IgD-negative memory B cell (primary cell): ENCODE measurements at regions not wholly inside any gene's neighbourhood (a gene's known extent, or its start where the extent isn't known, plus 50 kb on each side); places are given as distances from the start of the nearest gene placed in this dataset.

Source experiments
- H3K27ac Mint-ChIP-seq, 3 donors: one replicate each; pipeline ENCODE4 v1.8.0; 2020 to 2022; ENCODE audit warnings: mild to moderate bottlenecking in 3 of 3, mixed read lengths in 3 of 3, moderate library complexity in 1 of 3
- H3K27me3 Mint-ChIP-seq: one replicate; pipeline ENCODE4 v1.8.0; 2021; ENCODE audit warnings: mixed read lengths
- H3K36me3 Mint-ChIP-seq: one replicate; pipeline ENCODE4 v1.8.0; 2020; ENCODE audit warnings: mild to moderate bottlenecking, mixed read lengths
- H3K4me1 Mint-ChIP-seq, 3 donors: one replicate each; pipeline ENCODE4 v1.8.0; 2020 to 2022; ENCODE audit warnings: mixed read lengths in 3 of 3, mild to moderate bottlenecking in 1 of 3
- H3K4me3 Mint-ChIP-seq, 4 donors: one replicate each; pipeline ENCODE4 v1.8.0; 2020 to 2022; ENCODE audit warnings: mild to moderate bottlenecking in 4 of 4, mixed read lengths in 4 of 4, moderate library complexity in 3 of 4
- H3K9me3 Mint-ChIP-seq, 3 donors: one replicate each; pipeline ENCODE4 v1.8.0; 2020 to 2021; ENCODE audit warnings: mixed read lengths in 3 of 3, mild to moderate bottlenecking in 1 of 3

- H3K36me3 Mint-ChIP-seq, result no peaks in the 10 kb centered on the region
- no peak overlapping the region for H3K27ac Mint-ChIP-seq
- H3K27me3 Mint-ChIP-seq, result no peaks in the 10 kb centered on the region
- peaks cover 0 to 2% (median 0%) of the 10 kb centered on the region in 3 donors for H3K9me3 Mint-ChIP-seq
- H3K4me1 Mint-ChIP-seq, result no peaks in the 10 kb centered on the region
- no peak overlapping the region for H3K4me3 Mint-ChIP-seq
Measured at GRCh38 chr13:80486402-80486801, 145.5 kb upstream of the SPRY2 start.

GRCh38 chr13:80483157-80483556, 142.2 kb upstream of the SPRY2 start:
- H3K27me3 Mint-ChIP-seq, result no peaks in the 10 kb centered on the region
- no peak overlapping the region for H3K27ac Mint-ChIP-seq
- H3K4me3 Mint-ChIP-seq, result no peak overlapping the region
- H3K9me3 Mint-ChIP-seq, result peaks cover 0 to 4% (median 0%) of the 10 kb centered on the region in 3 donors
- no peaks in the 10 kb centered on the region for H3K4me1 Mint-ChIP-seq
- H3K36me3 Mint-ChIP-seq, result no peaks in the 10 kb centered on the region

- no peaks in the 10 kb centered on the region for H3K36me3 Mint-ChIP-seq
- no peaks in the 10 kb centered on the region for H3K27me3 Mint-ChIP-seq
- no peaks in the 10 kb centered on the region for H3K4me1 Mint-ChIP-seq
- no peak overlapping the region for H3K27ac Mint-ChIP-seq
- peaks cover 0 to 2% (median 0%) of the 10 kb centered on the region in 3 donors for H3K9me3 Mint-ChIP-seq
- no peak overlapping the region for H3K4me3 Mint-ChIP-seq
Measured at GRCh38 chr13:80481588-80481987, 140.7 kb upstream of the SPRY2 start.

- Mint-ChIP-seq H3K4me3 (no peak overlapping the region), H3K4me1 (no peaks in the 10 kb centered on the region), H3K27me3 (no peaks in the 10 kb centered on the region), H3K36me3 (no peaks in the 10 kb centered on the region), H3K9me3 (peaks cover 0 to 2% (median under 1%) of the 10 kb centered on the region in 3 donors), H3K27ac (no peak overlapping the region)
Measured at GRCh38 chr13:80477661-80478443, 136.9 kb upstream of the SPRY2 start.

- H3K27ac Mint-ChIP-seq, result no peak overlapping the region
- peaks cover 0 to 2% (median 2%) of the 10 kb centered on the region in 3 donors for H3K9me3 Mint-ChIP-seq
- no peak overlapping the region for H3K4me3 Mint-ChIP-seq
Measured at GRCh38 chr13:80476953-80477352, 136.0 kb upstream of the SPRY2 start.

GRCh38 chr13:80475718-80476117, 134.8 kb upstream of the SPRY2 start:
- Mint-ChIP-seq H3K27ac (no peak overlapping the region), H3K4me1 (no peaks in the 10 kb centered on the region), H3K9me3 (peaks cover 0 to 2% (median 2%) of the 10 kb centered on the region in 3 donors), H3K4me3 (no peak overlapping the region), H3K36me3 (no peaks in the 10 kb centered on the region), H3K27me3 (no peaks in the 10 kb centered on the region)

More at GRCh38 chr13:80476953-80477352, 136.0 kb upstream of the SPRY2 start:
- Mint-ChIP-seq H3K4me1 (no peaks in the 10 kb centered on the region), H3K27me3 (no peaks in the 10 kb centered on the region), H3K36me3 (no peaks in the 10 kb centered on the region)

- no peaks in the 10 kb centered on the region for H3K36me3 Mint-ChIP-seq
- no peaks in the 10 kb centered on the region for H3K4me1 Mint-ChIP-seq
- H3K27me3 Mint-ChIP-seq, result no peaks in the 10 kb centered on the region
- peaks cover 0 to 3% (median 3%) of the 10 kb centered on the region in 3 donors for H3K9me3 Mint-ChIP-seq
- H3K27ac Mint-ChIP-seq, result no peak overlapping the region
- no peak overlapping the region for H3K4me3 Mint-ChIP-seq
Measured at GRCh38 chr13:80473695-80474094, 132.8 kb upstream of the SPRY2 start.

GRCh38 chr13:80469853-80470381, 129.0 kb upstream of the SPRY2 start:
- Mint-ChIP-seq H3K36me3 (no peaks in the 10 kb centered on the region), H3K27ac (no peak overlapping the region), H3K4me1 (no peaks in the 10 kb centered on the region), H3K9me3 (peaks cover 0 to 8% (median 6%) of the 10 kb centered on the region in 3 donors), H3K27me3 (no peaks in the 10 kb centered on the region), H3K4me3 (peak overlapping the region in 1 of 4 donors; percentile 22)

- Mint-ChIP-seq H3K9me3 (peaks cover 0 to 8% (median 6%) of the 10 kb centered on the region in 3 donors), H3K27ac (no peak overlapping the region), H3K27me3 (no peaks in the 10 kb centered on the region), H3K36me3 (no peaks in the 10 kb centered on the region), H3K4me1 (no peaks in the 10 kb centered on the region), H3K4me3 (no peak overlapping the region)
Measured at GRCh38 chr13:80469105-80469852, 128.4 kb upstream of the SPRY2 start.

- H3K9me3 Mint-ChIP-seq, result peaks cover 0 to 8% (median 3%) of the 10 kb centered on the region in 3 donors
- H3K27ac Mint-ChIP-seq, result no peak overlapping the region
- H3K4me3 Mint-ChIP-seq, result no peak overlapping the region
- H3K4me1 Mint-ChIP-seq, result no peaks in the 10 kb centered on the region
- no peaks in the 10 kb centered on the region for H3K27me3 Mint-ChIP-seq
- no peaks in the 10 kb centered on the region for H3K36me3 Mint-ChIP-seq
Measured at GRCh38 chr13:80465321-80465720, 124.4 kb upstream of the SPRY2 start.

GRCh38 chr13:80463673-80464352, 122.9 kb upstream of the SPRY2 start:
- H3K4me3 Mint-ChIP-seq, result no peak overlapping the region

GRCh38 chr13:80462567-80462966, 121.6 kb upstream of the SPRY2 start:
- Mint-ChIP-seq H3K36me3 (no peaks in the 10 kb centered on the region), H3K27ac (no peak overlapping the region), H3K4me1 (no peaks in the 10 kb centered on the region), H3K4me3 (no peak overlapping the region), H3K27me3 (no peaks in the 10 kb centered on the region), H3K9me3 (peaks cover 0 to 5% (median 3%) of the 10 kb centered on the region in 3 donors)

More at GRCh38 chr13:80463673-80464352, 122.9 kb upstream of the SPRY2 start:
- H3K27me3 Mint-ChIP-seq, result no peaks in the 10 kb centered on the region
- H3K9me3 Mint-ChIP-seq, result peaks cover 0 to 7% (median 3%) of the 10 kb centered on the region in 3 donors
- H3K27ac Mint-ChIP-seq, result no peak overlapping the region
- no peaks in the 10 kb centered on the region for H3K36me3 Mint-ChIP-seq
- no peaks in the 10 kb centered on the region for H3K4me1 Mint-ChIP-seq

- Mint-ChIP-seq H3K9me3 (peaks cover 2 to 5% (median 3%) of the 10 kb centered on the region in 3 donors), H3K27me3 (no peaks in the 10 kb centered on the region), H3K36me3 (no peaks in the 10 kb centered on the region), H3K27ac (no peak overlapping the region), H3K4me3 (no peak overlapping the region), H3K4me1 (no peaks in the 10 kb centered on the region)
Measured at GRCh38 chr13:80462037-80462436, 121.1 kb upstream of the SPRY2 start.

- peaks cover 0 to 2% (median 2%) of the 10 kb centered on the region in 3 donors for H3K9me3 Mint-ChIP-seq
- no peak overlapping the region for H3K4me3 Mint-ChIP-seq
- no peaks in the 10 kb centered on the region for H3K36me3 Mint-ChIP-seq
- H3K27me3 Mint-ChIP-seq, result no peaks in the 10 kb centered on the region
- peaks cover 3 to 10% (median 8%) of the 10 kb centered on the region in 3 donors for H3K4me1 Mint-ChIP-seq
- no peak overlapping the region for H3K27ac Mint-ChIP-seq
Measured at GRCh38 chr13:80458543-80458942, 117.6 kb upstream of the SPRY2 start.

GRCh38 chr13:80454245-80454644, 113.3 kb upstream of the SPRY2 start:
- Mint-ChIP-seq H3K9me3 (peaks cover 0 to 4% (median 2%) of the 10 kb centered on the region in 3 donors), H3K4me1 (peaks cover 4 to 10% (median 8%) of the 10 kb centered on the region in 3 donors), H3K27ac (peak overlapping the region in 2 of 3 donors; percentile 12 to 47), H3K36me3 (no peaks in the 10 kb centered on the region), H3K4me3 (peak overlapping the region in 1 of 4 donors; percentile 20), H3K27me3 (no peaks in the 10 kb centered on the region)
